B cell (primary cell): ENCODE measurements at regions not wholly inside any gene's neighbourhood (a gene's known extent, or its start where the extent isn't known, plus 50 kb on each side); places are given as distances from the start of the nearest gene placed in this dataset.

Source experiments
- ATAC-seq: fragments of 200-7000 bp; cut with Tn5 transposase; one replicate; pipeline ENCODE4 v1.10.0; 2021; ENCODE audit warnings: low read depth, mild to moderate bottlenecking, moderate number of reproducible peaks, moderate library complexity
- CTCF ChIA-PET: fragments of 350-600 bp; sonication (Branson Sonifier 250); formaldehyde crosslinking; loops from one replicate; lab custom pipeline; 2021; ENCODE audit warnings: antibody characterized with exemption, inconsistent platforms; lab: Charles Lee
- POLR2A ChIA-PET: fragments of 350-600 bp; sonication (Branson Sonifier 250); formaldehyde crosslinking; loops from one replicate; lab custom pipeline; 2021; ENCODE audit warnings: antibody characterized with exemption; lab: Charles Lee
- DNase-seq: peaks from one replicate; pipeline ENCODE4 v3.0.0; 2013
- H2AFZ ChIP-seq: 2 replicates; pipeline ENCODE4 v1.6.1; 2012; ENCODE audit warnings: mild to moderate bottlenecking, low read depth, low read length; ENCODE audit not compliant: insufficient read depth, poor library complexity, severe bottlenecking
- H3K27ac ChIP-seq, 2 donors: 1 replicate in 1 of 2; 2 replicates in 1 of 2; pipeline ENCODE4 v1.5.1; 2012 to 2013; ENCODE audit warnings: low read length in 2 of 2, mild to moderate bottlenecking in 2 of 2, moderate library complexity in 1 of 2
- H3K27me3 ChIP-seq, 4 experiments: fragments of 200-600 bp in 1 of 4; sonication (generic) in 1 of 4; replicated peaks in 1 of 4; 1 replicate in 2 of 4; 2 replicates in 2 of 4; pipeline versions ENCODE4 v1.6.1 to v1.7.0; 2013 to 2016; ENCODE audit warnings: low read length in 3 of 4, mild to moderate bottlenecking in 2 of 4, mixed read lengths in 1 of 4, moderate library complexity in 1 of 4; ENCODE audit not compliant: insufficient read depth in 4 of 4, control insufficient read depth in 3 of 4; ENCODE audit errors: control extremely low read depth in 1 of 4
- H3K36me3 ChIP-seq, 2 experiments: replicated peaks in 1 of 2; 1 replicate in 1 of 2; 2 replicates in 1 of 2; pipeline versions ENCODE4 v1.6.1 to v1.7.1; 2013; ENCODE audit warnings: low read length in 1 of 2; ENCODE audit not compliant: insufficient read depth in 2 of 2, control insufficient read depth in 1 of 2; ENCODE audit errors: control extremely low read depth in 1 of 2, extremely low read depth in 1 of 2
- H3K4me1 ChIP-seq, 2 donors: fragments of 200-600 bp in 1 of 2; sonication (generic) in 1 of 2; 1 replicate in 1 of 2; 2 replicates in 1 of 2; pipeline versions ENCODE4 v1.5.1 to v1.6.1; 2013 to 2017; ENCODE audit warnings: low read length in 2 of 2; ENCODE audit not compliant: control insufficient read depth in 2 of 2, insufficient read depth in 2 of 2
- H3K4me2 ChIP-seq: replicated peaks from 2 replicates; pipeline ENCODE3; 2012; ENCODE audit warnings: mild to moderate bottlenecking, low read depth, low read length; ENCODE audit not compliant: poor library complexity, severe bottlenecking
- H3K4me3 ChIP-seq, 5 experiments: fragments of 200-600 bp in 1 of 5; sonication (generic) in 1 of 5; 1 replicate in 3 of 5; 2 replicates in 2 of 5; pipeline versions ENCODE4 v1.5.1 to v1.7.0; 2011 to 2016; ENCODE audit warnings: low read length in 4 of 5, mild to moderate bottlenecking in 4 of 5, low read depth in 2 of 5, control low read depth in 1 of 5, moderate library complexity in 1 of 5; ENCODE audit not compliant: insufficient read depth in 1 of 5; ENCODE audit errors: control extremely low read depth in 1 of 5, extremely low read depth in 1 of 5
- H3K79me2 ChIP-seq: fragments of 200-600 bp; sonication (generic); one replicate; pipeline ENCODE4 v1.6.0; 2016; ENCODE audit warnings: low read length; ENCODE audit not compliant: control insufficient read depth, insufficient read depth
- H3K9ac ChIP-seq: fragments of 200-600 bp; sonication (generic); 2 replicates; pipeline ENCODE4 v1.6.1; 2017; ENCODE audit warnings: mild to moderate bottlenecking, low read length, moderate library complexity
- H3K9me3 ChIP-seq, 3 donors: one replicate each; pipeline versions ENCODE4 v1.6.1 to v1.7.1; 2013; ENCODE audit warnings: low read length in 2 of 3; ENCODE audit not compliant: control insufficient read depth in 2 of 3, insufficient read depth in 1 of 3; ENCODE audit errors: control extremely low read depth in 1 of 3
- H4K20me1 ChIP-seq: 2 replicates; pipeline ENCODE4 v1.6.0; 2012; ENCODE audit warnings: mild to moderate bottlenecking, low read length; ENCODE audit not compliant: insufficient read depth, control insufficient read depth, poor library complexity, severe bottlenecking
- H3K27ac Mint-ChIP-seq: one replicate; pipeline ENCODE4 v1.8.0; 2021; ENCODE audit warnings: mixed read lengths
- H3K27me3 Mint-ChIP-seq: one replicate; pipeline ENCODE4 v1.8.0; 2021; ENCODE audit warnings: mixed read lengths
- H3K4me1 Mint-ChIP-seq: one replicate; pipeline ENCODE4 v1.8.0; 2021; ENCODE audit warnings: mixed read lengths
- H3K4me3 Mint-ChIP-seq: one replicate; pipeline ENCODE4 v1.8.0; 2021; ENCODE audit warnings: mixed read lengths
- H3K9me3 Mint-ChIP-seq: one replicate; pipeline ENCODE4 v1.8.0; 2022; ENCODE audit warnings: mixed read lengths; ENCODE audit not compliant: insufficient read depth
- EZH2 ChIP-seq: IDR thresholded peaks from 2 replicates; pipeline ENCODE4 v1.6.1; 2012; ENCODE audit warnings: borderline replicate concordance, low read depth, mild to moderate bottlenecking, moderate library complexity, low read length; ENCODE audit not compliant: insufficient read depth, poor library complexity, severe bottlenecking
- WGBS: methylation state at CpG from one replicate; pipeline ENCODE4 v1.1.5; 2013; ENCODE audit warnings: missing lambda C conversion rate; ENCODE audit not compliant: insufficient coverage; 5-methylcytosine and 5-hydroxymethylcytosine counted together
- intact Hi-C: fragments of 100-400 bp; cut with micrococcal nuclease; formaldehyde crosslinking; loops from one replicate; pipeline ENCODE4 v1.10.0; 2022
- TF ChIP-seq, protein P1 (sequence below): fragments of 200-600 bp; IDR thresholded peaks from one replicate; pipeline ENCODE4 v1.8.0; 2022; ENCODE audit warnings: antibody characterized with exemption, mild to moderate bottlenecking

DNA sequence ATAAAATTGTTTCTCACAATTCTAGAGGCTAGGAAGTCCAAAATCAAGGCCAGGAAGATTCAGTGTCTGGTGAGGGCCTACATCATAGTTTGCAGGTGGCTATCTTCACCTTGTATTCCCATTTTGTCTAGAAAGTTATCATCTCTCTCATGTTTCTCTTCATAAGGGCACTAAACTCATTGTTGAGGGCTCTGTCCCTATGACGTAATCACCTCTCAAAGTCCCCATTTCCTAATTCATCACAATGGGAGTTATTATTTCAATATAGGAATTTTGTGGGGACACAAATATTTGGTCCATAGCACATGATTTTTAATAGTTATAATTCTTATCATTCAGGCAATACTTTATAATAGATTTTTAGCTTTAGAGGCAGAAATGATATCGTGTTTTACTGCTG lies 1509.2 kb upstream of the SEL1L start:
- ATAC-seq = no peak
- Mint-ChIP-seq H3K27ac (no peak overlapping the region), H3K4me1 (no peaks in the 10 kb centered on the region), H3K4me3 (no peak overlapping the region), H3K27me3 (no peaks in the 10 kb centered on the region), H3K9me3 (no peaks in the 10 kb centered on the region)
- H2AFZ ChIP-seq = no peak overlapping the region
- no CpG with 5 or more reads among the region's 2 CpGs for WGBS
- H3K4me2 ChIP-seq = no peak overlapping the region
- ChIA-PET POLR2A (no interaction called here), CTCF (no interaction called here)
- H3K27ac ChIP-seq = no peak overlapping the region
- intact Hi-C loops = no loop called here
- H3K4me3 ChIP-seq = no peak overlapping the region
- DNase-seq = no peak
- no peaks in the 10 kb centered on the region for H3K4me1 ChIP-seq
- H3K9ac ChIP-seq = no peak overlapping the region
- no peaks in the 10 kb centered on the region for H4K20me1 ChIP-seq
- H3K27me3 ChIP-seq = no peaks in the 10 kb centered on the region
- TF ChIP-seq, protein P1, sequence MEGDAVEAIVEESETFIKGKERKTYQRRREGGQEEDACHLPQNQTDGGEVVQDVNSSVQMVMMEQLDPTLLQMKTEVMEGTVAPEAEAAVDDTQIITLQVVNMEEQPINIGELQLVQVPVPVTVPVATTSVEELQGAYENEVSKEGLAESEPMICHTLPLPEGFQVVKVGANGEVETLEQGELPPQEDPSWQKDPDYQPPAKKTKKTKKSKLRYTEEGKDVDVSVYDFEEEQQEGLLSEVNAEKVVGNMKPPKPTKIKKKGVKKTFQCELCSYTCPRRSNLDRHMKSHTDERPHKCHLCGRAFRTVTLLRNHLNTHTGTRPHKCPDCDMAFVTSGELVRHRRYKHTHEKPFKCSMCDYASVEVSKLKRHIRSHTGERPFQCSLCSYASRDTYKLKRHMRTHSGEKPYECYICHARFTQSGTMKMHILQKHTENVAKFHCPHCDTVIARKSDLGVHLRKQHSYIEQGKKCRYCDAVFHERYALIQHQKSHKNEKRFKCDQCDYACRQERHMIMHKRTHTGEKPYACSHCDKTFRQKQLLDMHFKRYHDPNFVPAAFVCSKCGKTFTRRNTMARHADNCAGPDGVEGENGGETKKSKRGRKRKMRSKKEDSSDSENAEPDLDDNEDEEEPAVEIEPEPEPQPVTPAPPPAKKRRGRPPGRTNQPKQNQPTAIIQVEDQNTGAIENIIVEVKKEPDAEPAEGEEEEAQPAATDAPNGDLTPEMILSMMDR = no peak
- TF ChIP-seq EZH2 = no peak
- peaks cover 0 to 3% (median 1%) of the 10 kb centered on the region in 3 donors for H3K9me3 ChIP-seq
- H3K79me2 ChIP-seq = no peaks in the 10 kb centered on the region
- no peaks in the 10 kb centered on the region for H3K36me3 ChIP-seq

DNA sequence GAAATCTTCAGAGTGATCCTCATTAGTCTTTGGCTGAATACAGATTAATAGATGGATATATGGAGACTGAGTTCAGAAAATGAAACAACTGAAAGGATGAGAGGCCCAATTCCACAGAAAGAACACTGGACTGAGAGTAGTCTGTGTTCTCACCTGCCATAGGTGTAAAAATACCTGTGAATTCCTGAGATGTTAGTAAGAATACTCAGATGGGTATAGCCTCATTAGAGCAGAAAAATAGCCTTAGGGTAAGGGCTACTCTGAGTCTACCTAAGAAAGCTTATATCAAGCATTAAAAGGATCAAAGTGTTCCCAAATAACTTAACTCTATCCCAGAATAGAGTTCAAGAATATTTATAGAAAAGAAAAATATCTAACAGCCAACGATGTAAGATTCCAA lies 1510.3 kb upstream of the SEL1L start:
- no peaks in the 10 kb centered on the region for H3K4me1 ChIP-seq
- no peaks in the 10 kb centered on the region for H3K4me1 Mint-ChIP-seq
- DNase-seq (no peak), ATAC-seq (no peak)
- ChIA-PET CTCF (no interaction called here), POLR2A (no interaction called here)
- peaks cover 0 to 1% (median 0%) of the 10 kb centered on the region in 3 donors for H3K9me3 ChIP-seq
- no peaks in the 10 kb centered on the region for H3K9me3 Mint-ChIP-seq
- no peaks in the 10 kb centered on the region for H3K27me3 Mint-ChIP-seq
- H3K4me3 Mint-ChIP-seq = no peak overlapping the region
- no peak overlapping the region for H3K27ac Mint-ChIP-seq
- no peaks in the 10 kb centered on the region for H3K36me3 ChIP-seq
- no peaks in the 10 kb centered on the region for H3K27me3 ChIP-seq
- H3K79me2 ChIP-seq = no peaks in the 10 kb centered on the region
- H3K9ac ChIP-seq = no peak overlapping the region
- H3K27ac ChIP-seq = no peak overlapping the region
- H2AFZ ChIP-seq = no peak overlapping the region
- intact Hi-C loops = no loop called here
- TF ChIP-seq, protein P1 = no peak
- TF ChIP-seq EZH2 = no peak
- H3K4me3 ChIP-seq = no peak overlapping the region
- H3K4me2 ChIP-seq = no peak overlapping the region
- WGBS = no CpG with 5 or more reads among the region's 1 CpG
- H4K20me1 ChIP-seq = no peaks in the 10 kb centered on the region
